ENCODE measurements at regions not wholly inside any gene's neighbourhood (a gene's known extent, or its start where the extent isn't known, plus 50 kb on each side); places are given as distances from the start of the nearest gene placed in this dataset.

DNA sequence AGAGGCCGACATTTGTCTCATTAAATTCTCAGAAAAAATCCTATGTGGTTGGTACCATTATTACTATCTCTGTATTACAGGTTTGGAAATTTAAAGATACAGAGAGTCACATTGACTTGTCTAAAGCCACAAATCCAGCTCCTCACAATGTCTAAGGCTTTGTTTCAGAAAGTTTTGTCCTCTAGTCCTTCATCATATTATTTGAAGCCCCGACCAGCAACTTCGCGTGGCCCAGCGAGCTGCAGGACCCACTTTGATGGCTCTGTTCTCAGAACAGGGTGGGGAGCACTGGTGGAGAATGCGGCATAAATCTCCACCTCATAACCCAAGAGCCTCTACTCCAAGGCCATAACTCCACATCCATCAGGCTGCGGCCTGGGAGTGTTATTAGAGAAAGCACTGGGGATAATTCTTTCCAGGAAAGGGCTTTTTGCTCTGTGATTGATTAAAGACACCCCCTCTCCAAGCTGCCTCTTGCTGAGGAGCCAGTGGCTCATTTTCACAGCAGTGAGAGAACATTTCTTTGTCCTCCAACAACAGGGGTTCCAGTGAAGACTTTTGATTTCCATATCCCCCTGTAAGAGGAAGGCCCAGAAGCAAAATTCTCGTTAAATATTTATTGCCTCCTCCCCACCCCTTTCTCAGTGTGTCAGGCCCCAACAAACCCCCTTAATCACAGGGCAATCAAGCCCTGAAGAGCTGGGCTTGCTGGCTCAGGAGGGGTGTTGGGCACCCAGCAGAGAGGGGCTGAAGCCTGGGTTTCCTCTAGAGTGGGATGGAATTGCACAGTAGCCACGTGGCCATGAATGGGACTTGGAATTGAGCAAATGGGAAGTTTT, 113.7 kb upstream of the CDH11 start:
- no peak for TF ChIP-seq POLR2A (IDR thresholded peaks at IDR 0.05)
- TF ChIP-seq, protein P1, sequence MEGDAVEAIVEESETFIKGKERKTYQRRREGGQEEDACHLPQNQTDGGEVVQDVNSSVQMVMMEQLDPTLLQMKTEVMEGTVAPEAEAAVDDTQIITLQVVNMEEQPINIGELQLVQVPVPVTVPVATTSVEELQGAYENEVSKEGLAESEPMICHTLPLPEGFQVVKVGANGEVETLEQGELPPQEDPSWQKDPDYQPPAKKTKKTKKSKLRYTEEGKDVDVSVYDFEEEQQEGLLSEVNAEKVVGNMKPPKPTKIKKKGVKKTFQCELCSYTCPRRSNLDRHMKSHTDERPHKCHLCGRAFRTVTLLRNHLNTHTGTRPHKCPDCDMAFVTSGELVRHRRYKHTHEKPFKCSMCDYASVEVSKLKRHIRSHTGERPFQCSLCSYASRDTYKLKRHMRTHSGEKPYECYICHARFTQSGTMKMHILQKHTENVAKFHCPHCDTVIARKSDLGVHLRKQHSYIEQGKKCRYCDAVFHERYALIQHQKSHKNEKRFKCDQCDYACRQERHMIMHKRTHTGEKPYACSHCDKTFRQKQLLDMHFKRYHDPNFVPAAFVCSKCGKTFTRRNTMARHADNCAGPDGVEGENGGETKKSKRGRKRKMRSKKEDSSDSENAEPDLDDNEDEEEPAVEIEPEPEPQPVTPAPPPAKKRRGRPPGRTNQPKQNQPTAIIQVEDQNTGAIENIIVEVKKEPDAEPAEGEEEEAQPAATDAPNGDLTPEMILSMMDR (IDR thresholded peaks at IDR 0.05) = no peak
